ENCODE measurements at regions not wholly inside any gene's neighbourhood (a gene's known extent, or its start where the extent isn't known, plus 50 kb on each side); places are given as distances from the start of the nearest gene placed in this dataset.

DNA sequence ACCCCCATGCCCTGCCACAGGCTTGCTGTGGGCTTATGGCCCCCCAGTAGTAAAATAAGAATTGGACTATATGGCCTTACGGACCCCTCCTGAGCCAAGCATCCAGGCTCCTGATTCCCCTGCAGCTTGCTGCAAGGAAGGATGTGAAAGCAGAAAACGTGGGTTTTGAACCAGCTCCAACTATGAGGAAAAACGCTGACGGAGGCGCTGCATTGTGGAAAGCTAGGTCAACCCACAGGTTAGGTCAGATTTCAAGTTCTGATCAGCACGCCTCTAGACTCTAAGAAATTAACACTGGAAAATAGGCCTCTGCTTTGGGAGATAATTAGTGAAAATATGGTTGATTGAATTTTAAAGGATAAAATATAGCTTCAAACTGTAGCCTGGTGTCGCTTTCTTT, 195.4 kb upstream of the HES1 start:
- TF ChIP-seq CTCF (IDR thresholded peaks at IDR 0.05) (no peak), POLR2AphosphoS5 (IDR thresholded peaks at IDR 0.05) (no peak), POLR2A (IDR thresholded peaks at IDR 0.05) (no peak), EP300 (IDR thresholded peaks at IDR 0.05) (no peak)

Measured in stomach (tissue), 4 donors.